Loucy (cell line): ENCODE measurements at regions not wholly inside any gene's neighbourhood (a gene's known extent, or its start where the extent isn't known, plus 50 kb on each side); places are given as distances from the start of the nearest gene placed in this dataset.

Experiments used
- EZH2phosphoT487 ChIP-seq: fragments of 200-600 bp; IDR thresholded peaks from 2 replicates; pipeline ENCODE4 v1.6.1; 2018; ENCODE audit warnings: antibody characterized with exemption, mild to moderate bottlenecking, moderate library complexity, borderline replicate concordance
- TF ChIP-seq, protein P1 (sequence below): fragments of 200-600 bp; sonication (generic); conservative IDR thresholded peaks from 2 replicates; pipeline ENCODE4 v1.5.1; 2014; ENCODE audit warnings: mild to moderate bottlenecking, antibody characterized with exemption, low read length

DNA sequence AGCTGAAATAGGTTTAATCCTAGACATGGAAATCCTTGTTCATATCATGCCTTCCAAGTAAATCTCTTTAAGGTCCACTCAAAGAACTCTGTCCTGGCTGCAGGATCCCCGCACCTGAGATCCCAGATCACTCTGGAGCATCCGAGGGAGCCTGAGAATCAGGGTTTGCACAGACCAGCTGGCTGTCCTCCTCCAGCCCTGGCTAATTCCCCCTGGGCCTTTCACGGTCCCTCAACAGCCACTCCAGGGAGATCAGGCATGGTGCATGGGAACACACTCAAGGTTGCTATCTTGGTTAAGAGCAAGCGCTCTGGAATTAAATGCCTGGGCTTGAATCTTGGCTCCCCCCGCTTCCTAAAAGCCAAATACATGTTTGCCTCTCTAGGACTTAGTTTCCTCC is 130.8 kb downstream of the IRS2 start:
- TF ChIP-seq, protein P1, sequence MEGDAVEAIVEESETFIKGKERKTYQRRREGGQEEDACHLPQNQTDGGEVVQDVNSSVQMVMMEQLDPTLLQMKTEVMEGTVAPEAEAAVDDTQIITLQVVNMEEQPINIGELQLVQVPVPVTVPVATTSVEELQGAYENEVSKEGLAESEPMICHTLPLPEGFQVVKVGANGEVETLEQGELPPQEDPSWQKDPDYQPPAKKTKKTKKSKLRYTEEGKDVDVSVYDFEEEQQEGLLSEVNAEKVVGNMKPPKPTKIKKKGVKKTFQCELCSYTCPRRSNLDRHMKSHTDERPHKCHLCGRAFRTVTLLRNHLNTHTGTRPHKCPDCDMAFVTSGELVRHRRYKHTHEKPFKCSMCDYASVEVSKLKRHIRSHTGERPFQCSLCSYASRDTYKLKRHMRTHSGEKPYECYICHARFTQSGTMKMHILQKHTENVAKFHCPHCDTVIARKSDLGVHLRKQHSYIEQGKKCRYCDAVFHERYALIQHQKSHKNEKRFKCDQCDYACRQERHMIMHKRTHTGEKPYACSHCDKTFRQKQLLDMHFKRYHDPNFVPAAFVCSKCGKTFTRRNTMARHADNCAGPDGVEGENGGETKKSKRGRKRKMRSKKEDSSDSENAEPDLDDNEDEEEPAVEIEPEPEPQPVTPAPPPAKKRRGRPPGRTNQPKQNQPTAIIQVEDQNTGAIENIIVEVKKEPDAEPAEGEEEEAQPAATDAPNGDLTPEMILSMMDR, result no peak
- no peak for TF ChIP-seq EZH2phosphoT487
